H9 (cell line): ENCODE measurements at regions not wholly inside any gene's neighbourhood (a gene's known extent, or its start where the extent isn't known, plus 50 kb on each side); places are given as distances from the start of the nearest gene placed in this dataset.

ENCODE experiments used
- DNase-seq: peaks from one replicate; pipeline ENCODE4 v3.0.0-alpha.2; 2017
- H2AFZ ChIP-seq: one replicate; pipeline ENCODE4 v1.6.1; 2013; ENCODE audit warnings: mild to moderate bottlenecking, low read length, control low read depth, moderate library complexity
- H2AK5ac ChIP-seq: 2 replicates; pipeline ENCODE4 v1.6.1; 2013; ENCODE audit warnings: low read length, control low read depth, mixed read lengths; ENCODE audit not compliant: insufficient read length
- H2BK120ac ChIP-seq: one replicate; pipeline ENCODE4 v1.6.1; 2013; ENCODE audit warnings: low read depth, mild to moderate bottlenecking, low read length, control low read depth, inconsistent platforms; ENCODE audit not compliant: poor library complexity, severe bottlenecking
- H2BK12ac ChIP-seq: 2 replicates; pipeline ENCODE4 v1.6.1; 2013; ENCODE audit warnings: low read length, control low read depth, mixed read lengths, low read depth; ENCODE audit not compliant: insufficient read length
- H2BK15ac ChIP-seq: 2 replicates; pipeline ENCODE4 v1.6.1; 2013; ENCODE audit warnings: low read depth, low read length, control low read depth
- H2BK20ac ChIP-seq: one replicate; pipeline ENCODE4 v1.6.1; 2013; ENCODE audit warnings: low read depth, mild to moderate bottlenecking, low read length, control low read depth, inconsistent platforms; ENCODE audit not compliant: poor library complexity, severe bottlenecking
- H2BK5ac ChIP-seq: 2 replicates; pipeline ENCODE4 v1.6.1; 2013; ENCODE audit warnings: low read length, control low read depth, mixed read lengths; ENCODE audit not compliant: insufficient read length
- H3K14ac ChIP-seq: 2 replicates; pipeline ENCODE4 v1.6.1; 2013; ENCODE audit warnings: low read length, control low read depth; ENCODE audit not compliant: insufficient read depth
- H3K18ac ChIP-seq: 2 replicates; pipeline ENCODE4 v1.6.1; 2013; ENCODE audit warnings: low read depth, mild to moderate bottlenecking, mixed read lengths, low read length, control low read depth; ENCODE audit not compliant: insufficient read length
- H3K23ac ChIP-seq: 2 replicates; pipeline ENCODE4 v1.6.1; 2013; ENCODE audit warnings: low read length, control low read depth, mixed read lengths, low read depth; ENCODE audit not compliant: insufficient read length
- H3K23me2 ChIP-seq: 2 replicates; pipeline ENCODE4 v1.6.1; 2013; ENCODE audit warnings: low read depth, mild to moderate bottlenecking, mixed read lengths, low read length, control low read depth; ENCODE audit not compliant: insufficient read length, poor library complexity, severe bottlenecking
- H3K27ac ChIP-seq: 2 replicates; pipeline ENCODE4 v1.5.1; 2013; ENCODE audit warnings: low read length, control low read depth, mixed read lengths, low read depth; ENCODE audit not compliant: insufficient read length
- H3K27me3 ChIP-seq: 2 replicates; pipeline ENCODE4 v1.6.1; 2013; ENCODE audit warnings: low read length, control low read depth, inconsistent platforms; ENCODE audit not compliant: insufficient read depth
- H3K4ac ChIP-seq: 2 replicates; pipeline ENCODE4 v1.6.1; 2013; ENCODE audit warnings: low read depth, mild to moderate bottlenecking, control low read depth, inconsistent platforms, low read length, moderate library complexity
- H3K4me1 ChIP-seq: 2 replicates; pipeline ENCODE4 v1.6.1; 2013; ENCODE audit warnings: low read length, control low read depth, inconsistent platforms; ENCODE audit not compliant: insufficient read depth
- H3K4me2 ChIP-seq: 2 replicates; pipeline ENCODE4 v1.6.1; 2013; ENCODE audit warnings: low read length, control low read depth, mixed read lengths; ENCODE audit not compliant: insufficient read length, insufficient read depth
- H3K56ac ChIP-seq: 2 replicates; pipeline ENCODE4 v1.6.1; 2013; ENCODE audit warnings: low read depth, mild to moderate bottlenecking, mixed read lengths, low read length, control low read depth; ENCODE audit not compliant: insufficient read length
- H3K79me1 ChIP-seq: 2 replicates; pipeline ENCODE4 v1.6.1; 2013; ENCODE audit warnings: low read depth, mild to moderate bottlenecking, moderate library complexity, low read length, control low read depth, inconsistent platforms; ENCODE audit not compliant: insufficient read depth, poor library complexity, severe bottlenecking
- H3K79me2 ChIP-seq: 2 replicates; pipeline ENCODE4 v1.6.1; 2013; ENCODE audit warnings: low read length, control low read depth, inconsistent platforms; ENCODE audit not compliant: insufficient read depth
- H3K9ac ChIP-seq: 2 replicates; pipeline ENCODE4 v1.6.1; 2013; ENCODE audit warnings: low read length, control low read depth, mixed read lengths; ENCODE audit not compliant: insufficient read length; ENCODE audit errors: extremely low read depth
- H3K9me3 ChIP-seq: one replicate; pipeline ENCODE4 v1.6.1; 2013; ENCODE audit warnings: low read depth, low read length, inconsistent platforms; ENCODE audit not compliant: control insufficient read depth
- H3T11ph ChIP-seq: one replicate; pipeline ENCODE4 v1.6.1; 2013; ENCODE audit warnings: mild to moderate bottlenecking, low read length, control low read depth, inconsistent platforms
- H4K20me1 ChIP-seq: one replicate; pipeline ENCODE4 v1.6.1; 2013; ENCODE audit not compliant: control insufficient read depth, insufficient read length, insufficient read depth
- H4K5ac ChIP-seq: 2 replicates; pipeline ENCODE4 v1.6.1; 2013; ENCODE audit warnings: low read depth, mild to moderate bottlenecking, mixed read lengths, low read length, control low read depth; ENCODE audit not compliant: insufficient read length
- H4K8ac ChIP-seq: replicated peaks from 2 replicates; pipeline ENCODE4 v1.6.1; 2013; ENCODE audit warnings: low read length, control low read depth, mixed read lengths, low read depth; ENCODE audit not compliant: insufficient read length
- H4K91ac ChIP-seq: 2 replicates; pipeline ENCODE4 v1.6.1; 2013; ENCODE audit warnings: low read depth, mild to moderate bottlenecking, moderate library complexity, mixed read lengths, low read length, control low read depth; ENCODE audit not compliant: insufficient read length
- H3K27ac Mint-ChIP-seq, 3 experiments: 2 replicates in 2 of 3; 3 replicates in 1 of 3; pipeline ENCODE4 v1.8.0; 2020 to 2021; ENCODE audit warnings: mixed read lengths in 3 of 3, mild to moderate bottlenecking in 1 of 3, moderate library complexity in 1 of 3
- H3K27me3 Mint-ChIP-seq: 2 replicates; pipeline ENCODE4 v1.8.0; 2021; ENCODE audit warnings: low read depth, mild to moderate bottlenecking, moderate library complexity, mixed read lengths
- H3K36me3 Mint-ChIP-seq, 3 experiments: 2 replicates in 2 of 3; 3 replicates in 1 of 3; pipeline ENCODE4 v1.8.0; 2020 to 2021; ENCODE audit warnings: low read depth in 3 of 3, mixed read lengths in 3 of 3; ENCODE audit not compliant: insufficient read depth in 1 of 3
- H3K4me1 Mint-ChIP-seq, 2 experiments: 2 replicates each; pipeline ENCODE4 v1.8.0; 2020; ENCODE audit warnings: mixed read lengths in 2 of 2
- H3K4me3 Mint-ChIP-seq, 2 experiments: 2 replicates in 1 of 2; 3 replicates in 1 of 2; pipeline ENCODE4 v1.8.0; 2020 to 2021; ENCODE audit warnings: mild to moderate bottlenecking in 2 of 2, mixed read lengths in 2 of 2, moderate library complexity in 1 of 2
- H3K9me3 Mint-ChIP-seq, 2 experiments: 2 replicates in 1 of 2; 3 replicates in 1 of 2; pipeline ENCODE4 v1.8.0; 2020; ENCODE audit warnings: mild to moderate bottlenecking in 2 of 2, mixed read lengths in 2 of 2, moderate library complexity in 1 of 2
- WGBS: extraction: QIAGEN DNeasy Blood & Tissue Kit; methylation state at CpG from one replicate; pipeline ENCODE4 v1.1.7; 2013; ENCODE audit warnings: missing lambda C conversion rate, low lambda C conversion rate, mixed read lengths; ENCODE audit not compliant: insufficient read length; ENCODE audit errors: extremely low coverage; 5-methylcytosine and 5-hydroxymethylcytosine counted together
- TF ChIP-seq, protein P1 (sequence below): fragments of 200-600 bp; sonication (generic); conservative IDR thresholded peaks from 3 replicates; pipeline ENCODE4 v1.8.0; 2021; ENCODE audit warnings: antibody characterized with exemption, mild to moderate bottlenecking

DNA sequence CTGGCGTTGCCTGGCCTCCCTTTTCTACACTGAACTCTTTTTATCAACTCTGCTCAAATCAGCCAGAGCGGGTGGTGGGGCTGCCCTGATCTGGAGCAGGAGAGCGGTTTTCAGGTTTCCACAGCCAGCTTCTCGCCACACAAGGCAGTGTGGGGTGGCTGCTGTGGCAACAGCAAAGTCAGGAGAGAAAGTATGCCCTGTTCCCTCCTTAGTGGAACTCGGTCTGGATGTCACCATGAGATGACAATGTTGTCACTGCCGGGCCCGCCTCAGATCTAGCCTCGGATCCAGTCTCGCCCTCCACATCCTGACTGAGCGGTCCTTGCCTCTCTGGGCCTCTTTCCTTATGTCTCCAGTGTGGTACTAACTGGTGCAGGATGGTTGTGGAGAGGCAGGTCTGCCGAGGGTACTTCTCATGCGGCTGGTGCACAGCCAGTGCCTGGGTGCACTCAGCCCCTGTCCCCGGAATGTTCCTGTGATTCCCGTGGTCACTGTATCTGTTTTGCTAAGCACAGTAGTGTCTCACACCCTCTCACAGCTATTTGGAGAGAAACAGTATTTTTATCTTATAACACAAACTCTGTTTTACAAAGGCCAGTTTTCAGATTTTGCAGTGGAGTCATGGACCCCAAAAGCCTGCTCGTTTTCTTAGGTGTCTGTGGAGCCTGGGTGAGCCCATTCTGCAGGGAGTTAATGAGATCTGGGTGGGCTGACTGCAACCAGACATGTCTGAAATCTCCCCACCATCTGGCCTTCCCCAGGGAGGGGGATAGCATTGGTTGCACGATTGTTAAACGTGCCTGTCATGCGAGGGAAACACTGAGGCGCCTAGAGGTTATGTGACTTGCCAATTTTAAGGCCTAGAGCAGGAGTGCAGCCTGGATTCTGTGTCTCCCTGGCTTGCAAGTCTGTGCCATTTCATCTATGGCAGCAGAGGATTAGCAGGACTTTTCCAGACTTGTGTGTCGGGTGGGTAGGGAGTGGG, 261.1 kb upstream of the AGAP1 start:
- Mint-ChIP-seq H3K27ac (no peak overlapping the region; a peak in 2 of 7 replicates), H3K27me3 (peaks cover 17% of the 10 kb centered on the region; the same call in 1 of the 2 replicates), H3K4me3 (no peak overlapping the region), H3K9me3 (0 out of 5 replicates have a peak, but pooled peaks cover 0 to 2% of the 10 kb centered on the region in 2 experiments), H3K4me1 (peaks cover 0 to 7% of the 10 kb centered on the region in 2 experiments; a peak in 3 of 4 replicates), H3K36me3 (no peaks in the 10 kb centered on the region)
- no peak for DNase-seq
- H4K5ac ChIP-seq, result no peak overlapping the region
- H2BK15ac ChIP-seq, result no peak overlapping the region
- TF ChIP-seq, protein P1, sequence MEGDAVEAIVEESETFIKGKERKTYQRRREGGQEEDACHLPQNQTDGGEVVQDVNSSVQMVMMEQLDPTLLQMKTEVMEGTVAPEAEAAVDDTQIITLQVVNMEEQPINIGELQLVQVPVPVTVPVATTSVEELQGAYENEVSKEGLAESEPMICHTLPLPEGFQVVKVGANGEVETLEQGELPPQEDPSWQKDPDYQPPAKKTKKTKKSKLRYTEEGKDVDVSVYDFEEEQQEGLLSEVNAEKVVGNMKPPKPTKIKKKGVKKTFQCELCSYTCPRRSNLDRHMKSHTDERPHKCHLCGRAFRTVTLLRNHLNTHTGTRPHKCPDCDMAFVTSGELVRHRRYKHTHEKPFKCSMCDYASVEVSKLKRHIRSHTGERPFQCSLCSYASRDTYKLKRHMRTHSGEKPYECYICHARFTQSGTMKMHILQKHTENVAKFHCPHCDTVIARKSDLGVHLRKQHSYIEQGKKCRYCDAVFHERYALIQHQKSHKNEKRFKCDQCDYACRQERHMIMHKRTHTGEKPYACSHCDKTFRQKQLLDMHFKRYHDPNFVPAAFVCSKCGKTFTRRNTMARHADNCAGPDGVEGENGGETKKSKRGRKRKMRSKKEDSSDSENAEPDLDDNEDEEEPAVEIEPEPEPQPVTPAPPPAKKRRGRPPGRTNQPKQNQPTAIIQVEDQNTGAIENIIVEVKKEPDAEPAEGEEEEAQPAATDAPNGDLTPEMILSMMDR, result no peak
- H3K27me3 ChIP-seq, result no peaks in the 10 kb centered on the region
- H3K4ac ChIP-seq, result no peak overlapping the region
- H3K79me1 ChIP-seq, result no peaks in the 10 kb centered on the region
- H3K9ac ChIP-seq, result no peak overlapping the region
- no peak overlapping the region for H2BK120ac ChIP-seq
- H3K56ac ChIP-seq, result no peak overlapping the region
- no peak overlapping the region for H3K23ac ChIP-seq
- no peak overlapping the region for H2AFZ ChIP-seq
- no peak overlapping the region for H4K91ac ChIP-seq
- no peak overlapping the region for H3T11ph ChIP-seq
- H3K18ac ChIP-seq, result no peak overlapping the region
- H4K8ac ChIP-seq, result no peak overlapping the region
- H3K79me2 ChIP-seq, result no peaks in the 10 kb centered on the region
- no peak overlapping the region for H2BK20ac ChIP-seq
- H3K14ac ChIP-seq, result no peak overlapping the region; the same call in 1 of the 2 replicates
- no peak overlapping the region for H2AK5ac ChIP-seq
- WGBS, result no CpG with 5 or more reads among the region's 20 CpGs
- no peak overlapping the region for H3K4me2 ChIP-seq
- H3K4me1 ChIP-seq, result no peaks in the 10 kb centered on the region
- H3K27ac ChIP-seq, result no peak overlapping the region
- no peaks in the 10 kb centered on the region for H3K23me2 ChIP-seq
- H3K9me3 ChIP-seq, result no peaks in the 10 kb centered on the region
- H2BK12ac ChIP-seq, result no peak overlapping the region
- H4K20me1 ChIP-seq, result no peaks in the 10 kb centered on the region
- H2BK5ac ChIP-seq, result no peak overlapping the region
